DOHH2 (cell line): ENCODE measurements at regions not wholly inside any gene's neighbourhood (a gene's known extent, or its start where the extent isn't known, plus 50 kb on each side); places are given as distances from the start of the nearest gene placed in this dataset.

Experiments
- H3F3A ChIP-seq: fragments of 200-600 bp; sonication (generic), shearing (Covaris generic); 2 replicates; pipeline ENCODE4 v1.6.0; 2016; ENCODE audit warnings: antibody characterized with exemption, mild to moderate bottlenecking; ENCODE audit not compliant: control insufficient read depth, insufficient read depth
- H3K27ac ChIP-seq: fragments of 200-600 bp; sonication (generic); 2 replicates; pipeline ENCODE4 v1.5.1; 2014; ENCODE audit warnings: low read depth, mild to moderate bottlenecking, low read length, moderate library complexity
- H3K27me3 ChIP-seq: fragments of 200-600 bp; sonication (generic); 2 replicates; pipeline ENCODE4 v1.6.1; 2014; ENCODE audit warnings: mild to moderate bottlenecking, low read length, mixed read lengths; ENCODE audit not compliant: control insufficient read depth
- H3K36me3 ChIP-seq: fragments of 200-600 bp; sonication (generic); 2 replicates; pipeline ENCODE4 v1.6.1; 2014; ENCODE audit warnings: mild to moderate bottlenecking, low read length, moderate library complexity, mixed read lengths; ENCODE audit not compliant: control insufficient read depth
- H3K4me1 ChIP-seq: fragments of 200-600 bp; sonication (generic); 2 replicates; pipeline ENCODE4 v1.6.1; 2014; ENCODE audit warnings: mild to moderate bottlenecking, low read length, mixed read lengths; ENCODE audit not compliant: control insufficient read depth
- H3K4me2 ChIP-seq: fragments of 200-600 bp; sonication (generic); 2 replicates; pipeline ENCODE4 v1.6.0; 2014; ENCODE audit warnings: mild to moderate bottlenecking, low read length, moderate library complexity
- H3K4me3 ChIP-seq: fragments of 200-600 bp; sonication (generic); 2 replicates; pipeline ENCODE4 v1.5.1; 2014; ENCODE audit warnings: mild to moderate bottlenecking, low read length, mixed read lengths
- H3K79me2 ChIP-seq: fragments of 200-600 bp; sonication (generic); 2 replicates; pipeline ENCODE4 v1.6.1; 2014; ENCODE audit warnings: mild to moderate bottlenecking, low read length, mixed read lengths; ENCODE audit not compliant: control insufficient read depth
- H3K9me2 ChIP-seq: fragments of 200-600 bp; sonication (generic); replicated peaks from 2 replicates; pipeline ENCODE4 v1.6.1; 2014; ENCODE audit warnings: mild to moderate bottlenecking, low read length, mixed read lengths; ENCODE audit not compliant: control insufficient read depth
- H3K9me3 ChIP-seq: fragments of 200-600 bp; sonication (generic); 2 replicates; pipeline ENCODE4 v1.6.1; 2014; ENCODE audit warnings: antibody characterized with exemption, low read length, mixed read lengths; ENCODE audit not compliant: control insufficient read depth, insufficient read depth
- H4K20me1 ChIP-seq: fragments of 200-600 bp; sonication (generic); 2 replicates; pipeline ENCODE4 v1.6.0; 2014; ENCODE audit warnings: low read depth, mild to moderate bottlenecking, antibody characterized with exemption, low read length, moderate library complexity; ENCODE audit not compliant: control insufficient read depth, insufficient read depth
- CTCF ChIP-seq: fragments of 200-600 bp; sonication (generic); IDR thresholded peaks from one replicate; pipeline ENCODE4 v1.5.1; 2014; ENCODE audit warnings: antibody characterized with exemption, mild to moderate bottlenecking, low read depth, low read length; ENCODE audit not compliant: poor library complexity, severe bottlenecking
- EZH2phosphoT487 ChIP-seq: fragments of 200-600 bp; sonication (generic); IDR thresholded peaks from 2 replicates; pipeline ENCODE4 v1.6.1; 2017; ENCODE audit warnings: borderline replicate concordance, mild to moderate bottlenecking, antibody characterized with exemption, low read length, moderate library complexity, mixed read lengths

- H4K20me1 ChIP-seq: no peaks in the 10 kb centered on the region
- no peaks in the 10 kb centered on the region for H3K4me1 ChIP-seq
- H3K27ac ChIP-seq: no peak overlapping the region
- no peaks in the 10 kb centered on the region for H3K79me2 ChIP-seq
- no peaks in the 10 kb centered on the region for H3K36me3 ChIP-seq
- H3K9me2 ChIP-seq: no peaks in the 10 kb centered on the region
- no peaks in the 10 kb centered on the region for H3K9me3 ChIP-seq
- H3K4me3 ChIP-seq: no peak overlapping the region
- no peaks in the 10 kb centered on the region for H3F3A ChIP-seq
- no peak overlapping the region for H3K4me2 ChIP-seq
- H3K27me3 ChIP-seq: no peaks in the 10 kb centered on the region
- TF ChIP-seq EZH2phosphoT487 (no peak), CTCF (no peak)
Measured at GRCh38 chr3:103966749-103967148, 1400.0 kb upstream of the ALCAM start.

- Histone ChIP-seq H3K4me1 (no peaks in the 10 kb centered on the region), H3K27me3 (no peaks in the 10 kb centered on the region), H3K9me2 (no peaks in the 10 kb centered on the region), H3K4me2 (no peak overlapping the region), H4K20me1 (no peaks in the 10 kb centered on the region), H3K9me3 (no peaks in the 10 kb centered on the region), H3K36me3 (no peaks in the 10 kb centered on the region), H3K4me3 (no peak overlapping the region), H3K27ac (no peak overlapping the region), H3F3A (no peaks in the 10 kb centered on the region), H3K79me2 (no peaks in the 10 kb centered on the region)
- TF ChIP-seq EZH2phosphoT487 (no peak), CTCF (no peak)
Measured at GRCh38 chr3:103968131-103968530, 1398.6 kb upstream of the ALCAM start.

GRCh38 chr3:103968751-103969150, 1398.0 kb upstream of the ALCAM start:
- TF ChIP-seq CTCF (no peak), EZH2phosphoT487 (no peak)
- H3K4me2 ChIP-seq: no peak overlapping the region

GRCh38 chr3:103976931-103977339, 1389.8 kb upstream of the ALCAM start:
- H3K4me1 ChIP-seq: no peaks in the 10 kb centered on the region
- no peak overlapping the region for H3K4me3 ChIP-seq
- TF ChIP-seq EZH2phosphoT487 (no peak), CTCF (no peak)
- no peaks in the 10 kb centered on the region for H3F3A ChIP-seq
- no peaks in the 10 kb centered on the region for H3K9me2 ChIP-seq
- no peaks in the 10 kb centered on the region for H3K79me2 ChIP-seq
- no peak overlapping the region for H3K27ac ChIP-seq
- H4K20me1 ChIP-seq: no peaks in the 10 kb centered on the region
- H3K4me2 ChIP-seq: no peak overlapping the region
- no peaks in the 10 kb centered on the region for H3K36me3 ChIP-seq
- no peaks in the 10 kb centered on the region for H3K27me3 ChIP-seq
- no peaks in the 10 kb centered on the region for H3K9me3 ChIP-seq

More at GRCh38 chr3:103968751-103969150, 1398.0 kb upstream of the ALCAM start:
- Histone ChIP-seq H3K36me3 (no peaks in the 10 kb centered on the region), H3K9me2 (no peaks in the 10 kb centered on the region), H3K79me2 (no peaks in the 10 kb centered on the region), H3F3A (no peaks in the 10 kb centered on the region), H3K27ac (no peak overlapping the region), H3K9me3 (no peaks in the 10 kb centered on the region), H3K4me3 (no peak overlapping the region), H4K20me1 (no peaks in the 10 kb centered on the region), H3K4me1 (no peaks in the 10 kb centered on the region), H3K27me3 (no peaks in the 10 kb centered on the region)
